ENCODE measurements at regions not wholly inside any gene's neighbourhood (a gene's known extent, or its start where the extent isn't known, plus 50 kb on each side); places are given as distances from the start of the nearest gene placed in this dataset.

GRCh38 chr12:4084573-4084972 lies 189.0 kb upstream of the CCND2 start:
- TF ChIP-seq BHLHE40 (IDR thresholded peaks at IDR 0.05; ENCODE audit: borderline replicate concordance) (no peak), ELF4 (IDR thresholded peaks at IDR 0.05) (no peak), CTBP1 (IDR thresholded peaks at IDR 0.05; ENCODE audit: borderline replicate concordance) (no peak), FOXM1 (IDR thresholded peaks at IDR 0.05; ENCODE audit: borderline replicate concordance) (no peak), HDGF (IDR thresholded peaks at IDR 0.05; ENCODE audit: borderline replicate concordance) (no peak), TARDBP (IDR thresholded peaks at IDR 0.05) (no peak), SP1 (IDR thresholded peaks at IDR 0.05) (no peak), ARNT (IDR thresholded peaks at IDR 0.05) (no peak), NFRKB (IDR thresholded peaks at IDR 0.05) (no peak), SUZ12 (IDR thresholded peaks at IDR 0.05) (no peak)
- TF ChIP-seq, protein P1, sequence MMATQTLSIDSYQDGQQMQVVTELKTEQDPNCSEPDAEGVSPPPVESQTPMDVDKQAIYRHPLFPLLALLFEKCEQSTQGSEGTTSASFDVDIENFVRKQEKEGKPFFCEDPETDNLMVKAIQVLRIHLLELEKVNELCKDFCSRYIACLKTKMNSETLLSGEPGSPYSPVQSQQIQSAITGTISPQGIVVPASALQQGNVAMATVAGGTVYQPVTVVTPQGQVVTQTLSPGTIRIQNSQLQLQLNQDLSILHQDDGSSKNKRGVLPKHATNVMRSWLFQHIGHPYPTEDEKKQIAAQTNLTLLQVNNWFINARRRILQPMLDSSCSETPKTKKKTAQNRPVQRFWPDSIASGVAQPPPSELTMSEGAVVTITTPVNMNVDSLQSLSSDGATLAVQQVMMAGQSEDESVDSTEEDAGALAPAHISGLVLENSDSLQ (IDR thresholded peaks at IDR 0.05) = no peak

All from HEK293T (cell line).